Fibroblast of lung (primary cell): ENCODE measurements at regions not wholly inside any gene's neighbourhood (a gene's known extent, or its start where the extent isn't known, plus 50 kb on each side); places are given as distances from the start of the nearest gene placed in this dataset.

Experiments used
- EZH2 ChIP-seq: IDR thresholded peaks from 2 replicates; pipeline ENCODE4 v1.5.1; 2012; ENCODE audit warnings: low read length, control low read depth, mild to moderate bottlenecking; ENCODE audit errors: missing control alignments
- TF ChIP-seq, protein P1 (sequence below), 2 donors: IDR thresholded peaks in 1 of 2; conservative IDR thresholded peaks in 1 of 2; 1 replicate in 1 of 2; 2 replicates in 1 of 2; pipeline ENCODE4 v1.5.1; 2011 to 2012; ENCODE audit warnings: low read length in 2 of 2, control low read depth in 1 of 2, inconsistent platforms in 1 of 2, low read depth in 1 of 2, mild to moderate bottlenecking in 1 of 2

DNA sequence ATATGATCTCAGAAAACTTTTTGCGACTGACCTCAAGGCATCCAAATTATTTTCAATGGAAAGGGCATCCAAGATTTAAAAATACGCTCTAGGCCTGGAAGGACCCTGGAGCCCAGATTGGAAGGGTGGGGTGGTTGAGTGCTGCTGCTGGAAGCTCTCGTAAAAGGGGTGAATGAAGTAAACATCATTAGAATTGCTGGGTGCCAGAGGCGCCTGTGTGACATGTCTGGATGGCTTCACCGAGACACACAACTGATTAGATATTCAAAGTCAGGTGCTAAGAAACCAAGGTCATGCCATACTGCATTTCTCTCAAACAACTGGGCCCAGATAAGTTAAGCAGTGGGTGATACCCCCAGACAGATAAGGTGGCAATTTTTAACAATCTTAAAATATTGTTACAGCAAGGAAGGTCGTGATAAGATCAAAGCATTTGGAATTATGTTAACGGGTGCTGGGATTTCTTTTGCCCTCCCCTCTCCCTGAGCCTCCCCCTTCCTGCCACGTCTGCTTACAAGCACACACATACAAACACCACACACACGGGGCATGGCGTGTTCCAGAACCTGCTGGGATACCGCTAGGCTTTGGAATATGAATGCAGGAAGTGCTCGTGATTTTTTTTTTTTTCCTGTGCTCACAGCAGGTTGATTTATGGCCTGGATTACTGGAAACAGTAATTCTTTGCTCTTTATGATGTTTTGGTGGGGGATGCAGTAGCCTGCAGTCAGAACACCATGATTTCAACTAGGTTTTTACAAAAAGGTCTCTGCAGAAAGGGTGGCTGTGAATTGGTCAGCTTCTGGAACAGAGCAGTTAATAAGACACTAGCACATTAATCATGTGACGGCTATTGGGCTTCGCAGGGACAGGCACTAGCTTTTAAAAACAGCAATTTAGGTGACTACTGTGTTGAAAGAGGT lies 551.2 kb downstream of the QKI start:
- TF ChIP-seq, protein P1, sequence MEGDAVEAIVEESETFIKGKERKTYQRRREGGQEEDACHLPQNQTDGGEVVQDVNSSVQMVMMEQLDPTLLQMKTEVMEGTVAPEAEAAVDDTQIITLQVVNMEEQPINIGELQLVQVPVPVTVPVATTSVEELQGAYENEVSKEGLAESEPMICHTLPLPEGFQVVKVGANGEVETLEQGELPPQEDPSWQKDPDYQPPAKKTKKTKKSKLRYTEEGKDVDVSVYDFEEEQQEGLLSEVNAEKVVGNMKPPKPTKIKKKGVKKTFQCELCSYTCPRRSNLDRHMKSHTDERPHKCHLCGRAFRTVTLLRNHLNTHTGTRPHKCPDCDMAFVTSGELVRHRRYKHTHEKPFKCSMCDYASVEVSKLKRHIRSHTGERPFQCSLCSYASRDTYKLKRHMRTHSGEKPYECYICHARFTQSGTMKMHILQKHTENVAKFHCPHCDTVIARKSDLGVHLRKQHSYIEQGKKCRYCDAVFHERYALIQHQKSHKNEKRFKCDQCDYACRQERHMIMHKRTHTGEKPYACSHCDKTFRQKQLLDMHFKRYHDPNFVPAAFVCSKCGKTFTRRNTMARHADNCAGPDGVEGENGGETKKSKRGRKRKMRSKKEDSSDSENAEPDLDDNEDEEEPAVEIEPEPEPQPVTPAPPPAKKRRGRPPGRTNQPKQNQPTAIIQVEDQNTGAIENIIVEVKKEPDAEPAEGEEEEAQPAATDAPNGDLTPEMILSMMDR (conservative IDR thresholded peaks at IDR 0.05 in 1 of 2, IDR thresholded peaks at IDR 0.05 in 1 of 2; ENCODE audit: low read depth in 1 of 2, low read length in 2 of 2) = no peak
- TF ChIP-seq EZH2 = no peak
